HG02981 (cell line): ENCODE measurements at regions not wholly inside any gene's neighbourhood (a gene's known extent, or its start where the extent isn't known, plus 50 kb on each side); places are given as distances from the start of the nearest gene placed in this dataset.
"Not testable (repeated sequence)": the region's sequence is repeated elsewhere in the genome, so short reads cannot be mapped to it uniquely, and the experiment has no call there.

ENCODE experiments used
- ATAC-seq: cut with Tn5 transposase; IDR thresholded peaks from one replicate; pipeline ENCODE4 v1.9.1; 2021; ENCODE audit warnings: mild to moderate bottlenecking, moderate library complexity; ENCODE audit not compliant: unreplicated experiment

DNA sequence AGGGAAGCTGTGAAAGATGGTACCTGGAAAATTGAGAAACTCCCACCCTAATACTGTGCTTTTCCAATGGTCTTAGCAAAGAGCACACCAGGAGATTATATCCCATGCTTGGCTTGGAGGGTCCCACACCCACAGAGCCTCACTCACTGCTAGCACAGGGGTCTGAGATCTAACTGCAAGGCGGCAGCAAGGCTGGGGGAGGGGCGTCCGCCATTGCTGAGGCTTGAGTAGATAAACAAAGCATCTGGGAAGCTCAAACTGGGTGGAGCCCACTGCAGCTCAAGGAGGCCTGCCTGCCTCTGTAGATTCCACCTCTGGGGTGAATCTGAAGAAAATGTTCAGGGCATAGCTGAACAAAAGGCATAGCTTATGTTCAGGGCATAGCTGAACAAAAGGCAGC is 510.6 kb upstream of the LMO3 start:
- ATAC-seq, result not testable (repeated sequence)

DNA sequence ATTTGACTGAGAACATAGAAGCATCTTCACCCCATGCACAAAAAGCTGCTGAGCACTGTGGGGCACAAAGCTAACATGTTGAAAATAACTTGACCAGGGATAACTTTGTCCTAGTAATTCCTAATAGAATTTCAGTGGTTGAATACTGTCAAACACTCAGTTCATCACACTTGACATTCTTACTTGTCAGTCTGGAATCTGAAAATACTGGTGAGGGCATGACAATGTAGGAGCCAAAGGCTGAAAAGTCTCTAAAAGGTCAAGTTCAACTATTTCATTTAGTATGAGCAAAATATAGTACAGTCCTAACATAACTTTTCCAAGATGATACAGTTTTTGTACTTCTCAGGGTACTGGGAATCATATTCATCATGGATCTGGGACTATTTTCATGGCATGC is 504.4 kb upstream of the LMO3 start:
- ATAC-seq, result no peak

DNA sequence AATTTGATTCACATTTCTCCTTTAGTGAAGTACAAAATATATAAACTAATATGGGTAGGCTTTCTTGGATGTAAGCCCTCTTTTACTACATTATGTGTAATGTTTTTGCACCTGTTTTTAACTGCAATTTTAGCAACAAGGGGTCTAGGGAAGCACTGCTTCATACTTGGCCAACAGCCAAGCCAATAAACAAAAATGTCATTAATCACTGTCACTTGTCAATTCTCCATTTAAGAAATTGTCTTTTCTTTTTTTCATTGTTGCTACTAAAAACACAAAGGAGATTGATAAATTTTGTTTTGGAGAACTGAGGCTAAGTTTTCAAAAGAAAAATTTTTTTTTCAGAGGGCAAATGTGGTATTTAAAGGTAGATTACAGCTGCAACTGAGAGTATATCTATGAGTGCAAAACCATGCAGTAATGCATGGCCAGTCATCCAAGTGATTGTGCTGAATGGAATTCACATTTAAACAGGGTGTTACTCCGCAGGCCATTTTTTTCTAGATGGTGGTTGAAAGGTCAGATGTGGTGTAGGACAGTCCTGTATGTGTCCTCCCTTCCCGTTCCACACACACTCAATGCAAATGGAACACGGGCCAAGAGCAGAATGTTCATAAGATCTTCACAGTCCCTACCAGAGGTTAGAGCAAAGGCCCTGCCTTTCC is 503.0 kb upstream of the LMO3 start:
- ATAC-seq, result no peak

DNA sequence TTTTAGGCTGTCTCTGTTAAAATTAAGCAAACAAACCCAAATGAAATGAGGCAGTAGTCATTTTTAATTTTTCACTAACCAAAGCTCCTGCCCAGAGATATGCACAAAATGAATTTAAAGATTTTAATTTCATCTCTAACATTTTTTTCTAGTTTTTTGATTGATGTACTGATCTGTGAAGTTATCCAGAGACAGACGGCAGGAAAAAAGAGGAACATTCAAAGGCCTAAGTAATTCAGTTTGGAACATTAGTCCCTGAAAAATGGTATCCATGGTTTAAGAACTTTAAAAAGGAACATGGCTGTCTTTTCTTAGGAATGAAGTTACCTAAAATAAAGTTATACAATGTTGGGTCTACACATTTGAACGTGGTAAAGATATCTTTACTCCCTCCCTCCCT is 498.8 kb upstream of the LMO3 start:
- ATAC-seq, result no peak

DNA sequence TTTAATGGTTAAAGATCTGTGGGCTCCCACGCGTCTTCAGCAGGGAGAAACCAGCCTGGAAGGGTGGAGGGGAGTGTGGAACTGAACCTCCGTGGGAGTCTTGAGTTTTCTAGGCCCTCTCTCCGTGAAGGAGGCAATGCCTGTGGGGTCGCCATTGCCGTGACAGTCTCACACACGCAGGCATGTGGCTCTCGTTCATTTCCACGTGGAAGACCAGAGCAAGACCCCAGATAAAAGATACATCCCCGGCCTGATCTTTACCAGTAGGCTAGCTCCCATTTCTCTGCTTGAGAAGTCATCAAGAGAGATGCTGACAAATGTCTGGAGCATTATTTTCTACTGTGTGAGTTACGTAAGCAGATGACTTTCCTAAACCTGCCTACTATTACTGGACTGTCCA is 491.7 kb upstream of the LMO3 start:
- ATAC-seq, result no peak

DNA sequence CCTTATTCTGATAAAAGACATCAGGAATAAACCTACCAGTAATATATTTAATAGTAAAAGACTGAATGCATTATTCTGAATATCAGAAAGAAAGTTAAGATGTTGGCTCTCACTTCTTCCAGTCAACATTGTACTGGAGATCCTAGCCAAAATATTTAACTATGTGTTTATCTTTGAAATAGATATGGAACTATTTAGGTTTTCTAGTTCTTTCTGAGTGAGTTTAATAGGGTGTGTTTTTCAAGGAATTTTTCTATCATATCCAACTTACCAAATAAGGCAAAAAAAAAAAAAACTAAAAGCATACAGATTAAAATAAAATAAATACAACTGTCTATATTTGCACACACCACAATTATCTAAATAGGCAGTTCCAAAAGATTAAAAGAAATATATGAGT is 478.9 kb upstream of the LMO3 start:
- no peak for ATAC-seq

DNA sequence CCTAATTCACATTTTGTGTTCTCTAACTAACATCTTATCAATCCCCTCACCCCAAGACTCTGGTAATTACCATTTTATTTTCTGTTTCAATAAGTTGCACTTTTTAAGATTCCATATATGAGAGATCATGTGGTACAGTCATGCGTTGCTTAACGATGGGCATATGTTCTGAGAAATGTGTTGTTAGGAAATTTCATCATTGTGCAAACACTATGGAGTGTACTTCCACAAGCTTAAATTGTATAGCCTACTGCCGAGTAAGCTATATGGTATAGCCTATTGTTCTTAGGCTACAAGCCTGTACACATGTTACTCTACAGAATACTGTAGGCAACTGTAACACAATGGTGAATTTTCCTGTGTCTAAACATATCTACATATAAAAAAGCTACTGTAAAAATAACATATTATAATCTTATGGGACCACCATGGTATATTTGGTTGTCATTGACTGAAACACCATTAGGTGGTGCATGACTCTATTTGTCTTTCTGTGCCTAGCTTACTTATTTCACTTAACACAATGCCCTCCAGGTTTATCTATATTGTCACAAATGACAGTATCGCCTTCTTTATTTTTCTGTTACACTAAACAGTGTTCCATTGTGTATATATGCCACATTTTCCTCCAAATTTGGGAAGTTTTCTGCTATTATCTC is 473.4 kb upstream of the LMO3 start:
- ATAC-seq, result no peak

DNA sequence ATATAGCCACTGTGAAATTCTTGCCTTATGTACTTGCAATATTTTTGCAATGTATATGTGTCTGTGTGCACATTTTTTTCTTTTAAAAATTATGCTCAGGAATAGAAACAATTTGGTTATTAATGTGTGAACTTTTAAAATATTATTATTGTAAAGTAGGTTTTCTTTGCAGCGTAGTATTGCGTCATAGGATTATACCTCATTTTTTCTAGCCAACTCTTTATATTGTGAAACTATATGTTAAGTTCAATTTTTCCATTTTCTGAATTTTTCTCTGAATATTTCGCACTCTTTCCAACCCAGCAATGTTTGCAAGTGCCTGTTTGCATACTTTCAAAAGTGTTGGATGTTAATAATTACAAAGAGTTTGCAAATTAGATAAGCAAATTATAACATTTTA is 471.6 kb upstream of the LMO3 start:
- no peak for ATAC-seq

DNA sequence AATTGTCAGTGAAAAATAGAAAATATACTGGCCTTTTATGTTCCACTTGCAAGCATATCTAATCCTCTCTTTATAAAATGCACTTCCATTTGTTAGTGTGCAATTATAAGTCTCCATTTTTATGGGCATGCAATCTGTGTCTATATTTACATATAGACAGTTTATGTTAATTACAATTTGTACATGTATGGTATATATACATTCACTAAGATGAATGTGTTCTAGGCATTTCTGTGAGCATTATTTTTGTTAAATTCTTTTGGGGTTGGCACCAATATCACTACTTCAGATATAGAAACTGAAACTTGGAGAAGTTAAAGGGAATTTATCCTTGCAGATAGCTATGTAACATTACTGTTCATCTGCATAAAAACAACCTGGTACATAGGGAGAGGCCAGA is 470.8 kb upstream of the LMO3 start:
- no peak for ATAC-seq

DNA sequence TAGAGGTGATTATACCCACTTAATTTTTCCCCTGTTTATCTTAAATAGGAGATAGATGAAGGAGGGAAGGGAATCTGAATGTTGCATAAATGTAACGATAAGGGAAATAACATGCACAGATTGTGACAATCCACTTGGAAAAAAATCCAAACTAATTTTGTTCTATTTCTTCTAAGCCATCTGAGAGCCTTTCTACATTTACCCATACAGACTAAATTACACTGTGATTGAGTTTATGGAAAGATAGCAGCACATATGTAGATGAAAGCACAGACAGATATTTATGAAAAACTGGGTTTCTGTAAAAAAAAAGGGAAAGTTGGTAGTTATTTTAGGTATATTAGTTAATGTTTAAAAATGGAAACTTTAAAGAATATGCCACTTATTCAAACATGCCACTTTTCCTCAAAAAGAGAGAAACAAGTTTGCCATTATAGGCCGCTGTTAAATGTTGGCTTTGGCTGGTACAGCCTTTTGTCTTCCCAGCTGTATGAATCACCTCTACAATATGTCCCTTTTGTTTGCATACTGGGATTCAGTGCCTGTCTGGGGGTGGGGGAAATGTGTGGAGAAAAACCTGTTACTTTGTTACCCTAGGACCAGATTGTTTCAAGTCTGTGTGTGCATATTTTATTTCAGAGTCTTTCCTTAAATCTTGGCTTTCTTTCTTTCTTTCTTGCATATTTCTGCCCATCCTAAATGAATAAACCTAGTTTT is 470.2 kb upstream of the LMO3 start:
- no peak for ATAC-seq

DNA sequence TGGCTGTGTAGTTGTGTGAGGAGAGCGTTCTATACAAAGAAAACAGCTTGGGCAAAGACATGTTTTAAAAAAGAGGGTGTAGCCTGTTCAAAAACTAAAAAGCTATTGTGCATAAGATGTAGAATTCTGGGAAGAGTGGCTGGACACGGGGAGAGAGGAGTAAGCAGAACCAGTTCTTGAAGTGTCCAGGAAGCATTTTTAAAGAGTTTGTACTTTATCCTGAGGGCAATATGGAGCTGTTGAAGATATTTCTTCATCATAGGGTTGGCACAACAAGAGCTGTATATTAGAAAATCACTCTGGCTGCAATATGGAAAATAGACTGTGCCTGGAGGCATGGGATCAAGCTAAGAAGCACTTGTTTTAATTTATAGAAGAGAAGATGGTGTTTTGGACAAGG is 458.9 kb upstream of the LMO3 start:
- no peak for ATAC-seq

DNA sequence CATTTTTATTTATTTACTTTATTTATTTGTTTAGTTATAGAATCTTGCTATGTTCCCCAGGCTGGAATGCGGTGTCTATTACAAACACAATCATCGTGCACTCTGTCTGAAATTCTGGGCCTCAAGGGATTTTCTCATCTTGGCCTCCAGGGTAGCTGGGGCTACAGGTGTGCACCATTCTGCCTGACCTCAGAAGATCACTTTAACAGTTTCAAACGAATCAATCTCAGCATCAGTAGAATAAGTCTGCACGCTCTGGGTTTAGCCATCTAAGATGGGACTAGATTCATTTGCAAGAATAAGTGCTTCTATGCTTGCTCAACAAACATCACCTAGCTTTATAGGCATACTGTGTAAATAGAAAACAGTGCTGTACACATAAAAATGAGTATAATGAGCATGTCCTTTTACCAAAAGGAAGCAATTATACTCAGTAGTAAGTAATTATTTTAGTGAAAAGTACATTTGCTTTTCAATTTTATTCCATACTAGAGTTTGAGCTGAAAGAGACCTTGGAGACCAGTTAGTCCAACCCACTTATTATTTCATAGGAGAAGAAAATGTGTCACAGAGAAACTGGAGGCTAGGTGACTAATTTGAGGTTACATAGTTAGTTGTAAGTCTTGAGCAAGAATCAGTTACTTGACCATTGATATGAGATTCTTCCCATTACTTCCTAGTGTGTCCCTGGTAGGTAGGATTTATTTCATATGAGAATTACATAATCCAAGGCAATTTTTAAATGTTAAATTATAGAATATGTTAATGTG is 456.5 kb upstream of the LMO3 start:
- ATAC-seq, result no peak

DNA sequence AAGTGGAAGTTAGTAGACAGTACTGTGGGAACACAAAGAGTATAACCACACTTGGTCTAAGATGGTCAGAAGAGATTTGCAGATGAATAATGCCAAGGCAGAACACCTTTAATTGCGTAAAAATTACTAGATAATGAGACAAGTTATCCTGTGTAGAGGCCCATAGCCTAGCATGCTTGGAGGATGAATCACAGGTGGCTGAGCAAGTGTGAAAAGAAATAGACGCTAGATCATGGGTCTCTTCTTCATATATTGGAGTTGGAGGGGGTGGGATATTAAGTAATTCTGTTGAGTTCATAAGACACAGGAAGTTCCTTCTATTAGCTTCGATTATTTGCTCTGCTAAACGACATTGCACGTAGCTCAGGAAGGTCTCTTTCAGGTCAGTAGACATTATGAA is 454.3 kb upstream of the LMO3 start:
- no peak for ATAC-seq

DNA sequence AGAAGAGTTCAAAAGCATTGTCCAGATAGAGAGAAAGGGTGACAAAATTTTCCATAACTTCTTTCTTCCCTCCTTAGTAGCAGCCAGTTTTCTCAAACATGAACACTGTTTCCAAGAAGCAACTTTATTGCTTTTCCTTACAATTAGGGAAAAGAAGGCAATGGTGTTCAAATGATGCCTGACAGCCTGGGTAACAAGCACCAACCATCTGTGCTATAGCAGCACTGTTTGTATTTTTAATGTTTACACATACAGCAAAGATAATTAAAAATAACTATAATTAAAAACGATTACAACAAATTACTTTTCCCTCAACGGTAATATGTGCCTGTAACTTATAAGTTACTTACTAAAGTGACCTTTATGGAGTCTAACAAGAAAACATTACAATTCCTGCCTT is 450.6 kb upstream of the LMO3 start:
- ATAC-seq, result no peak

DNA sequence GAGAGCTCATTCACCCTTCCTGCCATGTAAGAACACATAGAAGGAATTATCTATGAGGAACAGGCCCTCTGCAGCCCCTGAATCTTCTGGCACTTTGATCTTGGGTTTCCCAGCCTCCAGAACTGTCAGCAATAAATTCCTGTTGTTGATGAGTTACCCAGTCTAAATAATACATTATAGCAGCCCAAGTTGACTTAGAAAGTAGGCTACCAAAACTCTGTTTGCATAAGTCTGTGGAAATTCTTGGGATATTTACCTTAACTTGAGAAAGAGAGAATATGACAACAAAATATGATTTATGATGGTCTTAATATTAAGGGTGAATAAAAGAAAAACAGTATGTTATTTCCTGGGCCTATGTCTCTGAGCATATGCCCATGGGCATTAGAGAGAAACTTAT is 433.0 kb upstream of the LMO3 start:
- ATAC-seq, result no peak

DNA sequence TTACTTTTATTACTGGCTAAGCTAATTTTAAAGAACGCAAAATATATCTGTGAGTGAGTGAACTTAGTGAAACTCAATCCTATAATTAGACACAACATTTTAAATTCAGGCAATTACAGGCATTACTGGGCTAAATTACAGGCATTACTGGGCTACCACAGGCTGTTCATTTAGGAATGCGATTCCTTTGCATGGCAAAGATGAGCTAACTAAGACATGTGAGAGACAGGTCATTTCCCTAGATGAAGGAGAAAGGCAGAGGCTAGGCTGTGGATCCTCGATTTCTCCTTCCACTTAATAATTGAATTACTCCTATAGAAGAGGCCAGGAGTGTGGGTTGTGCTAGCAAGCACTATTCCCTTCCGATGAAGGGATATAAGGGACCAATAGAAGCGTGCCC is 429.4 kb upstream of the LMO3 start:
- ATAC-seq, result no peak

DNA sequence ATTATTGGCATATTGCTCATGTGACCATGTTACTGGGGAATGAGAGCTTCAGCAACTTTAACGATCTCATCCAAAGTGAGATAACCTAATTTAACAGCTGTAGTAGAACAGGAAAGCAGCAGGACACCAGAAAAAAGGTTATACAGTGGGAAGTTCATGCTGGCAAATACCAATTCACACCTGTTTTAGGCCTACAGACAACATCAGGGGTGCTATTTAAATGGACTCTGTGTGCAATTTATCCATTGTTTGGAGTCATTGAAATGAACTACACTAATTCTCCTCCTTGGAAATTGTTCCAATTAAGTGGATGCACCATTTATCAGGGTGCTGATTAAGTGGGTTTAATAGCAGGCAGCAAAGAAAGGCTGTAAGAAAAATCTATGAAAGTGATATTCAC is 424.4 kb upstream of the LMO3 start:
- ATAC-seq, result no peak

DNA sequence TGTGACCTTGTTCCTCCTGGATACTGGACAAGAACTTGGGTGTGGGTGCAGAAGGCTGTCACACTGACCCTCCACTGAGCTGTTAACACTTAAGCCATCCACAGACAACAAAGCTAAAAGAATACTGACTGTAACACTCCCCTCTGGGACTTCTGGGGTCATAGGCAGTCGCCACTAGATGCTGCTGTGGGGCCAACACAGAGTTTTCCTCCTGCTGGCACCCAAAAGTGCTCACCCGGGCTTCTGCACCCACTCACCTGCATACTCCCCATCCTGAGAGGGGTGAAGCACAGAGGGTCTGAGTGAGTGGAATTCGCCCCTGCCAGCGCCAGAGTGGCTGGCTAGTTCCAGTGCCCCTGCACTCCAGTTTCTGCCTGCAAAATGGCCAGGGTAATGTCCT is 422.4 kb upstream of the LMO3 start:
- ATAC-seq, result no peak

DNA sequence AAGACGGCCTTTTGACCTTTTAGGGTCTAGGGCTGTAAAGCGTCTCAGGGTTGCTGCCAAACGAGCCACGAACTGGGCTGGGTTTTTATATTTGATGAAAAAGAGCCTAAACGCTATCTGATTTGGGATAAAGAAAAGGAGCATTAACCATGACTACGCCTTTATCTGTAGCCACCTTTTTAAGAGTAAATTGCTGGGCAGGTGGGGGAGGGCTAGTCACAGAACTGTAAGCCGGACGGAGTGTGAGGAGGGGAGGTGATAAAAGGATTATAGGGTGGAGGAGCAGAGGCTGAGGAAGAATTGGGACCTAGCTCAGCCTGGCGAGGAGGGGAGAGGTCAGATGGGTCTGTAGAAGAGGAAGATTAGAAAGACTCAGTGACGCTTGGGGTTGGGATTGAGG is 419.5 kb upstream of the LMO3 start:
- not testable (repeated sequence) for ATAC-seq

DNA sequence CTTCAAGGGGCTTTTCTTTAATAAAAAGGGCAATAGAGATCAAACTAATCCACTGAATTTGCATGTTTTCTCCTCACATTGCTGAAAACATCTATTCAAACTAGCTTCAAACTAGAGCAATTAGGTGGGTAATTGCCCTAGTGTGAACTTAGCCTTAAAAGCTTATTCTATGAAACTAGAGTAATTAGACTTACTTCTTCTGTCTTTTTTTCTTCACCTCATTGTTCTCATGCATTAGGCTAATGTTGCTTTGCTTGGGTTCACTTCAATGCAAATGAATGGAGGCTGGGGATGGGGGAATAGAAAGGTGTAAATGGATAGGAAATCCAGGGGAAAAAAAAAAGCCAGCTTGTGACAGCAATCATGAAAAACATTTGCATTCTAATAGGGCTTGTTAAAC is 414.8 kb upstream of the LMO3 start:
- no peak for ATAC-seq

DNA sequence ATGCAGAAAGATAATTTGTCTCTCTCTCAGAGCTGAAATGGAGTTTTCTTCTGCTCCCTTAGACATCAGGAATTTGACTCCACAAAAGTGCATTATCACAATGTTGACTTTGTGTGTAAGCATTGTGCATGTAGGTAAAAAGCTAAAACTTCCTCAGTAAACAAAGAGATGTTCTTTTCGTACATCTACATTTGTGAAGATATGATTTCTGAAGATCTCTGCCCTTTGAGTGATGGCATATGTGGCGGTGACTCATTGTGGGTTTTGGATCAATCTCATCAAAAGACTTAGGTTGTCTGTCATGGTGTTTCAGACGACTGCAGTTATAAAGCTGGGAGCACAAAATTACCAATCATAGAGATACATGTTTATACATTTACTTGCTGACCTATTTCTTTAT is 411.4 kb upstream of the LMO3 start:
- ATAC-seq, result no peak
